ENCODE measurements at regions not wholly inside any gene's neighbourhood (a gene's known extent, or its start where the extent isn't known, plus 50 kb on each side); places are given as distances from the start of the nearest gene placed in this dataset.

DNA sequence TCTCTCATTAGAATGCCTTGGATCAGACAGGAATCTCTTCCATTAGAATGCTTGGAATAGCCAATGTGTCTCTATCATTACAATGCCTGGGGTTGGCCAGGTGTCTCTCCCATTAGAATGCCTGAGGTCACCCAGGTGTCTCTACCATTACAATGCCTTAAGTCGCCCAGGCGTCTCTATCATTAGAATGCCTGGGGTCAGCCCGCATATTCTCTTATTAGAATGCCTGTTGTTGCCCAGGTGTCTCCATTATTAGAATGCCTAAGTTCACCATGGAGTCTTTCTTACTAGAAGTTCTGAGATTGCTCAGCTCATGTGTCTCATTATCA, 60.2 kb downstream of the RNF187 start:
- BruUV-seq (replicated peaks): no TSS peak
- Histone ChIP-seq H3K27ac (ENCODE audit: low read depth, low read length) (no peak overlapping the region), H3K27me3 (ENCODE audit: insufficient read depth, low read length) (no peaks in the 10 kb centered on the region), H3K9me2 (ENCODE audit: insufficient read depth) (no peaks in the 10 kb centered on the region), H3K36me3 (ENCODE audit: control insufficient read depth in 1 of 2, insufficient read depth in 2 of 2, low read length in 2 of 2) (no peaks in the 10 kb centered on the region), H2AFZ (ENCODE audit: low read depth, low read length, poor library complexity, severe bottlenecking) (no peak overlapping the region), H3K4me1 (ENCODE audit: control insufficient read depth in 1 of 2, insufficient read depth in 2 of 2, low read length in 2 of 2) (peaks cover 13 to 27% of the 10 kb centered on the region in 2 experiments; a peak in 3 of 4 replicates), H3K4me3 (replicated peaks in 1 of 2; ENCODE audit: low read depth in 1 of 2, low read length in 2 of 2) (no peak overlapping the region), H3K9me3 (ENCODE audit: control insufficient read depth in 1 of 2, insufficient read depth in 1 of 2, low read depth in 1 of 2, low read length in 2 of 2) (no peaks in the 10 kb centered on the region), H3K9ac (ENCODE audit: low read length) (no peak overlapping the region), H3K4me2 (ENCODE audit: low read length) (no peak overlapping the region), H4K20me1 (ENCODE audit: insufficient read depth) (no peaks in the 10 kb centered on the region), H3K79me2 (ENCODE audit: insufficient read depth, low read length) (no peaks in the 10 kb centered on the region)
- ChIA-PET POLR2A (no interaction called here), RAD21 (ENCODE audit: low non-redundant PET in 1 of 2, low total read pairs in 2 of 2, uncharacterized antibody in 2 of 2, unreplicated experiment in 2 of 2) (no interaction called here), CTCF (no interaction called here)
- ATAC-seq (no peak), DNase-seq (ENCODE audit: low read depth, low spot score) (no peak)
- TF ChIP-seq FOSL1 (IDR thresholded peaks at IDR 0.05; ENCODE audit: low read depth) (no peak), POLR2AphosphoS5 (IDR thresholded peaks at IDR 0.05; ENCODE audit: low read depth, low read length) (no peak), ZNF274 (IDR thresholded peaks at IDR 0.05; ENCODE audit: low read depth, low read length) (no peak), POLR2A (IDR thresholded peaks at IDR 0.05; ENCODE audit: borderline replicate concordance, extremely low read depth, insufficient read depth, insufficient read length) (no peak), SRF (IDR thresholded peaks at IDR 0.05; ENCODE audit: low read depth) (no peak), EZH2 (IDR thresholded peaks at IDR 0.05) (no peak), EZH2phosphoT487 (IDR thresholded peaks at IDR 0.05; ENCODE audit: borderline replicate concordance) (no peak), YY1 (IDR thresholded peaks at IDR 0.05; ENCODE audit: extremely low read depth, insufficient replicate concordance, low read depth, low read length) (no peak), CBX3 (IDR thresholded peaks at IDR 0.05; ENCODE audit: low read depth) (no peak), ZBTB33 (IDR thresholded peaks at IDR 0.05; ENCODE audit: extremely low read depth, insufficient replicate concordance, low read length) (no peak), JUND (IDR thresholded peaks at IDR 0.05) (no peak), REST (IDR thresholded peaks at IDR 0.05; ENCODE audit: low read depth) (no peak), ELF1 (IDR thresholded peaks at IDR 0.05; ENCODE audit: borderline replicate concordance, low read depth) (no peak), ZFX (IDR thresholded peaks at IDR 0.05) (no peak), EGR1 (IDR thresholded peaks at IDR 0.05; ENCODE audit: low read depth) (no peak), CEBPB (IDR thresholded peaks at IDR 0.05; ENCODE audit: low read depth) (no peak), TCF7L2 (IDR thresholded peaks at IDR 0.05; ENCODE audit: borderline replicate concordance, extremely low read depth, insufficient read depth, insufficient read length) (no peak), CTCF (IDR thresholded peaks at IDR 0.05 in 2 of 3, conservative IDR thresholded peaks at IDR 0.05 in 1 of 3; ENCODE audit: borderline replicate concordance in 1 of 3, insufficient read depth in 1 of 3, low read depth in 2 of 3, low read length in 2 of 3) (no peak), SP1 (IDR thresholded peaks at IDR 0.05; ENCODE audit: low read depth) (no peak), RAD21 (IDR thresholded peaks at IDR 0.05; ENCODE audit: low read depth) (no peak)
- intact Hi-C loops (cut with micrococcal nuclease): no loop called here
